Gastroesophageal sphincter (tissue), 3 donors: ENCODE measurements at regions not wholly inside any gene's neighbourhood (a gene's known extent, or its start where the extent isn't known, plus 50 kb on each side); places are given as distances from the start of the nearest gene placed in this dataset.

Source experiments
- EP300 ChIP-seq: sonication (generic); formaldehyde crosslinking; IDR thresholded peaks from one replicate; pipeline ENCODE4 v1.6.1; 2017; ENCODE audit warnings: antibody characterized with exemption, mild to moderate bottlenecking
- POLR2A ChIP-seq, 2 donors: fragments of 450-650 bp; IDR thresholded peaks; one replicate each; pipeline ENCODE4 v1.6.1; 2017; ENCODE audit warnings: antibody characterized with exemption in 2 of 2, mild to moderate bottlenecking in 2 of 2, moderate library complexity in 1 of 2
- POLR2AphosphoS5 ChIP-seq: sonication (generic); formaldehyde crosslinking; IDR thresholded peaks from one replicate; pipeline ENCODE4 v1.6.1; 2017; ENCODE audit warnings: antibody characterized with exemption
- TF ChIP-seq, protein P1 (sequence below), 4 experiments: fragments of 200-600 bp in 2 of 4; fragments of 450-650 bp in 2 of 4; sonication (generic) in 1 of 4; IDR thresholded peaks; one replicate each; pipeline ENCODE4 v1.5.1; 2017 to 2019; ENCODE audit warnings: antibody characterized with exemption in 4 of 4, mild to moderate bottlenecking in 2 of 4, moderate library complexity in 2 of 4

- no peak for TF ChIP-seq POLR2AphosphoS5
- TF ChIP-seq POLR2A (IDR thresholded peaks at IDR 0.05): no peak
- TF ChIP-seq, protein P1, sequence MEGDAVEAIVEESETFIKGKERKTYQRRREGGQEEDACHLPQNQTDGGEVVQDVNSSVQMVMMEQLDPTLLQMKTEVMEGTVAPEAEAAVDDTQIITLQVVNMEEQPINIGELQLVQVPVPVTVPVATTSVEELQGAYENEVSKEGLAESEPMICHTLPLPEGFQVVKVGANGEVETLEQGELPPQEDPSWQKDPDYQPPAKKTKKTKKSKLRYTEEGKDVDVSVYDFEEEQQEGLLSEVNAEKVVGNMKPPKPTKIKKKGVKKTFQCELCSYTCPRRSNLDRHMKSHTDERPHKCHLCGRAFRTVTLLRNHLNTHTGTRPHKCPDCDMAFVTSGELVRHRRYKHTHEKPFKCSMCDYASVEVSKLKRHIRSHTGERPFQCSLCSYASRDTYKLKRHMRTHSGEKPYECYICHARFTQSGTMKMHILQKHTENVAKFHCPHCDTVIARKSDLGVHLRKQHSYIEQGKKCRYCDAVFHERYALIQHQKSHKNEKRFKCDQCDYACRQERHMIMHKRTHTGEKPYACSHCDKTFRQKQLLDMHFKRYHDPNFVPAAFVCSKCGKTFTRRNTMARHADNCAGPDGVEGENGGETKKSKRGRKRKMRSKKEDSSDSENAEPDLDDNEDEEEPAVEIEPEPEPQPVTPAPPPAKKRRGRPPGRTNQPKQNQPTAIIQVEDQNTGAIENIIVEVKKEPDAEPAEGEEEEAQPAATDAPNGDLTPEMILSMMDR (IDR thresholded peaks at IDR 0.05): no peak
- no peak for TF ChIP-seq EP300
Observed at GRCh38 chr11:70912226-70912840, 340.0 kb downstream of the SHANK2 start.
